A549 (cell line): ENCODE measurements at regions not wholly inside any gene's neighbourhood (a gene's known extent, or its start where the extent isn't known, plus 50 kb on each side); places are given as distances from the start of the nearest gene placed in this dataset.

Source experiments
- CEBPB ChIP-seq, 2 experiments: fragments of >200 bp in 1 of 2; sonication (Bioruptor Twin) in 1 of 2; formaldehyde crosslinking in 1 of 2; IDR thresholded peaks; 2 replicates each; pipeline ENCODE4 v1.6.1; 2012 to 2016
- CTCF ChIP-seq: fragments of >200 bp; sonication (Bioruptor Twin); formaldehyde crosslinking; IDR thresholded peaks from 3 replicates; pipeline ENCODE4 v1.5.1; 2016
- EHMT2 ChIP-seq: fragments of 200-600 bp; sonication (generic); IDR thresholded peaks from 2 replicates; pipeline ENCODE4 v1.6.1; 2016; ENCODE audit warnings: antibody characterized with exemption, low read depth, mild to moderate bottlenecking, moderate library complexity
- EP300 ChIP-seq, 2 experiments: fragments of >200 bp; sonication (Bioruptor Twin); formaldehyde crosslinking; IDR thresholded peaks; 2 replicates in 1 of 2; 3 replicates in 1 of 2; pipeline ENCODE4 v1.6.1; 2016 to 2017
- JUNB ChIP-seq: fragments of >200 bp; sonication (Bioruptor Twin); formaldehyde crosslinking; IDR thresholded peaks from 2 replicates; pipeline ENCODE4 v1.6.1; 2016
- MAFK ChIP-seq: fragments of 450-650 bp; IDR thresholded peaks from 2 replicates; pipeline ENCODE4 v1.6.1; 2014; ENCODE audit not compliant: partially characterized antibody
- NPAS2 ChIP-seq: fragments of 250-450 bp; sonication (Bioruptor Pico); IDR thresholded peaks from 2 replicates; pipeline ENCODE4 v1.8.0; 2022; ENCODE audit warnings: mild to moderate bottlenecking, moderate library complexity, borderline replicate concordance
- POLR2A ChIP-seq: IDR thresholded peaks from 2 replicates; pipeline ENCODE4 v1.6.1; 2012; ENCODE audit warnings: mild to moderate bottlenecking, low read length
- RCOR1 ChIP-seq: fragments of 150-350 bp; IDR thresholded peaks from 2 replicates; pipeline ENCODE4 v1.6.1; 2014; ENCODE audit warnings: antibody characterized with exemption, low read length, low read depth
- ZC3H11A ChIP-seq: fragments of 450-650 bp; IDR thresholded peaks from 2 replicates; pipeline ENCODE4 v1.6.1; 2014; ENCODE audit warnings: antibody characterized with exemption, mild to moderate bottlenecking

GRCh38 chr20:59537991-59538390, 66.3 kb upstream of the PHACTR3 start:
- no peak for TF ChIP-seq CTCF
- TF ChIP-seq CEBPB (IDR thresholded peaks at IDR 0.05) = no peak
- no peak for TF ChIP-seq ZC3H11A
- no peak for TF ChIP-seq NPAS2 (CRISPR knock-in tag)
- no peak for TF ChIP-seq EHMT2
- no peak for TF ChIP-seq RCOR1
- no peak for TF ChIP-seq JUNB
- TF ChIP-seq EP300 (IDR thresholded peaks at IDR 0.05) = no peak
- no peak for TF ChIP-seq MAFK
- TF ChIP-seq POLR2A = no peak
